Epithelial cell of proximal tubule (primary cell): ENCODE measurements at regions not wholly inside any gene's neighbourhood (a gene's known extent, or its start where the extent isn't known, plus 50 kb on each side); places are given as distances from the start of the nearest gene placed in this dataset.
"Not testable (repeated sequence)": the region's sequence is repeated elsewhere in the genome, so short reads cannot be mapped to it uniquely, and the experiment has no call there.

Experiments
- DNase-seq: peaks from one replicate; pipeline ENCODE4 v3.0.0-alpha.2; 2011; ENCODE audit warnings: low read depth
- H3K4me3 ChIP-seq: 2 replicates; pipeline ENCODE4 v1.5.1; 2011; ENCODE audit warnings: low read depth, mild to moderate bottlenecking, low read length
- CTCF ChIP-seq: conservative IDR thresholded peaks from 2 replicates; pipeline ENCODE4 v1.5.1; 2012; ENCODE audit warnings: low read depth, mild to moderate bottlenecking, low read length

GRCh38 chr2:166792808-166793207, 95.5 kb upstream of the XIRP2 start:
- no peak overlapping the region for H3K4me3 ChIP-seq
- DNase-seq, result no peak
- TF ChIP-seq CTCF, result no peak

GRCh38 chr2:166786707-166787106, 101.6 kb upstream of the XIRP2 start:
- no peak for TF ChIP-seq CTCF
- no peak overlapping the region for H3K4me3 ChIP-seq

GRCh38 chr2:166784296-166784946, 103.9 kb upstream of the XIRP2 start:
- no peak for DNase-seq
- TF ChIP-seq CTCF, result no peak

More at GRCh38 chr2:166786707-166787106, 101.6 kb upstream of the XIRP2 start:
- DNase-seq, result no peak

GRCh38 chr2:166775176-166775575, 113.1 kb upstream of the XIRP2 start:
- DNase-seq, result no peak
- no peak for TF ChIP-seq CTCF
- H3K4me3 ChIP-seq, result no peak overlapping the region

More at GRCh38 chr2:166784296-166784946, 103.9 kb upstream of the XIRP2 start:
- H3K4me3 ChIP-seq, result no peak overlapping the region

GRCh38 chr2:166773308-166773949, 114.9 kb upstream of the XIRP2 start:
- no peak for DNase-seq
- TF ChIP-seq CTCF, result no peak
- H3K4me3 ChIP-seq, result no peak overlapping the region

GRCh38 chr2:166768393-166769123, 119.7 kb upstream of the XIRP2 start:
- TF ChIP-seq CTCF, result no peak
- H3K4me3 ChIP-seq, result no peak overlapping the region
- no peak for DNase-seq

GRCh38 chr2:166766769-166767322, 121.4 kb upstream of the XIRP2 start:
- DNase-seq, result not testable (repeated sequence)

More at GRCh38 chr2:166766769-166767322, 121.4 kb upstream of the XIRP2 start:
- H3K4me3 ChIP-seq, result not testable (repeated sequence)
